SK-N-MC (cell line): ENCODE measurements at regions not wholly inside any gene's neighbourhood (a gene's known extent, or its start where the extent isn't known, plus 50 kb on each side); places are given as distances from the start of the nearest gene placed in this dataset.

ENCODE experiments used
- DNase-seq: peaks from one replicate; pipeline ENCODE4 v3.0.0-alpha.2; 2011; ENCODE audit warnings: low read depth, low spot score
- H3K27ac ChIP-seq: fragments of 200-600 bp; sonication (generic); 2 replicates; pipeline ENCODE4 v1.5.1; 2016; ENCODE audit warnings: mixed run types
- H3K36me3 ChIP-seq: fragments of 200-600 bp; sonication (generic); 2 replicates; pipeline ENCODE4 v1.6.1; 2017; ENCODE audit warnings: antibody characterized with exemption, low read length, mixed read lengths; ENCODE audit not compliant: insufficient read depth
- H3K4me3 ChIP-seq: fragments of 200-600 bp; sonication (generic); 2 replicates; pipeline ENCODE4 v1.5.1; 2016
- H3K9ac ChIP-seq: fragments of 200-600 bp; sonication (generic); 2 replicates; pipeline ENCODE4 v1.8.0; 2017; ENCODE audit warnings: mixed run types, mixed read lengths; ENCODE audit not compliant: insufficient read length
- H3K9me3 ChIP-seq: fragments of 200-600 bp; sonication (generic); 2 replicates; pipeline ENCODE4 v1.6.1; 2017; ENCODE audit warnings: low read depth, mild to moderate bottlenecking, antibody characterized with exemption, low read length, moderate library complexity, mixed read lengths
- EZH2 ChIP-seq: fragments of 200-600 bp; sonication (generic); IDR thresholded peaks from one replicate; pipeline ENCODE4 v1.6.1; 2017; ENCODE audit warnings: antibody characterized with exemption
- FOXP2 ChIP-seq: optimal IDR thresholded peaks from 2 replicates; pipeline ENCODE3; 2011; ENCODE audit warnings: mild to moderate bottlenecking, moderate library complexity; ENCODE audit not compliant: insufficient read depth; ENCODE audit errors: extremely low read length, control extremely low read depth
- POLR2AphosphoS5 ChIP-seq: IDR thresholded peaks from 2 replicates; pipeline ENCODE4 v1.6.1; 2012; ENCODE audit warnings: mild to moderate bottlenecking, low read depth, low read length, borderline replicate concordance

DNA sequence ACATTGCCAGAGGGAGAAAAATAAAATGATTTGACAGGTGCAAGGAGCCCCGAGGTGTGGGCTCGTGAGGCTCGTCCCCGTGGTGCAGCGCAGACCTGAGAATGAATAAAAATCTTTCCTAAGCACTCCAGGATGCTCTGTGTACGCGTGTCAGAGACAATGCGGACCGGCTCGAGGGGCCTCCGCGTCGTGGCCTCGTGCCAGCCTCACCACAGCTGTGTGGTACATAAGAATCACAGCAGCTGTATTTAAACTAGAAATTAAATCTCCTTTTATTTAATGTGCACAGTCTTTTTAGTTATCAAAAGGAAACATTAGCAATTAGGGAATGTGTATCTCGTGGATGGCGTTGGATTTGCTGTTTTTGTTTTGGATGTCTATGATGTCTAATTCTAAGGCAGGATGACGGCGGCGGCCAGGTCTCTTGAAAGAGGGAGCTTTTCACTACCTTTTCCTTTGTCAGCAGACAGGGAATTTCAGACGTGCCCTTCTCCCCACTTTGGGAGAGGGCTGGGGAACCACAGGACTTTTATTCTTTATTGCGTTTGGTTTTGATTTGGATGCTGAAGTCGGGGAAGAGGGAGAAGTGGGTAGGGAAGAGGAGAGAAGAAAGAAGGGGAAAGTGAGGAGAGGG is 365.3 kb upstream of the SHH start:
- Histone ChIP-seq H3K4me3 (no peak overlapping the region), H3K36me3 (no peaks in the 10 kb centered on the region), H3K9me3 (no peaks in the 10 kb centered on the region), H3K9ac (no peak overlapping the region), H3K27ac (no peak overlapping the region)
- DNase-seq: no peak
- no peak for TF ChIP-seq FOXP2
- no peak for TF ChIP-seq EZH2
- no peak for TF ChIP-seq POLR2AphosphoS5

DNA sequence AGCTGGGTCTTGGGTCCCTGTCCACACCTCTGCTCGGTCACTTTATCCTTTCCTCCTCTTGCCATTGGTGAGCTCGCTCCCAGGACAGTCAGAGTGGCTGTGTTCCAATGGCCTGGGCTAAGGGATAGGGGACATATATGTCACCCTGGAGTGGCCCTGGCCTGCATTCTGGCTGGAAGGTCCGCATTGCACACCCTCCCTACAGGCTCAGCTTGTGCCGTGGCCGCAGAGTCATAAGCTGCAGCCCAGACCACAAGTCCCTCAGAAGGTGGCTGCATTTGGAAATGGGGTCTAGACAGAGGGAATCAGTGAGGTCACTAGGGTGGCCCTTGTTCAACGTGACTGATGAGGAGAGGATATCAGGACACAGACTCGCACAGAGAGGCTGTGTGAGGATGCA is 363.8 kb upstream of the SHH start:
- no peak for DNase-seq
- no peaks in the 10 kb centered on the region for H3K36me3 ChIP-seq
- TF ChIP-seq FOXP2: no peak
- TF ChIP-seq EZH2: no peak

DNA sequence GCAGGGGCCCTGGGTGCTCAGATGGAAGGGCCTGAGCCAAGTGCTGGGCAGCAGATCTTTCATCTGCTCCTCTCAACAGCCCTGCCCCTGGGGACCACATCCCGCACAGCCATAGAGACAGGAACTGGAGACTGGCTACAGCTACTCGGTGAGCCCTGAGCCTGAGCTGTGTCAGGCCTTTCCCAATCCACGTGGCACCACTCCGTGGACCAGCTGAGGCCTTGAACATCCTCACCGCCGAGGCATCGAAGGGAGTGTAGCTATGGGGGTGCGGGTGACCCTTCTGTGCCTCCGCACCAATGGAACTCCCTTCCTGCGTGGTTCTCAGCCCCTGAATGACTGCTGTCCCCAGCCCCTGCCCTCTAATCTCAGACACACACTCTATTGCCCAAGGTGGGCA is 362.7 kb upstream of the SHH start:
- Histone ChIP-seq H3K36me3 (no peaks in the 10 kb centered on the region), H3K9ac (no peak overlapping the region), H3K9me3 (no peaks in the 10 kb centered on the region), H3K4me3 (no peak overlapping the region), H3K27ac (no peak overlapping the region)
- TF ChIP-seq FOXP2 (no peak), EZH2 (no peak), POLR2AphosphoS5 (no peak)
- DNase-seq: no peak

More for the DNA sequence above, 363.8 kb upstream of the SHH start:
- no peak overlapping the region for H3K4me3 ChIP-seq
- H3K9me3 ChIP-seq: no peaks in the 10 kb centered on the region
- H3K27ac ChIP-seq: no peak overlapping the region
- H3K9ac ChIP-seq: no peak overlapping the region

DNA sequence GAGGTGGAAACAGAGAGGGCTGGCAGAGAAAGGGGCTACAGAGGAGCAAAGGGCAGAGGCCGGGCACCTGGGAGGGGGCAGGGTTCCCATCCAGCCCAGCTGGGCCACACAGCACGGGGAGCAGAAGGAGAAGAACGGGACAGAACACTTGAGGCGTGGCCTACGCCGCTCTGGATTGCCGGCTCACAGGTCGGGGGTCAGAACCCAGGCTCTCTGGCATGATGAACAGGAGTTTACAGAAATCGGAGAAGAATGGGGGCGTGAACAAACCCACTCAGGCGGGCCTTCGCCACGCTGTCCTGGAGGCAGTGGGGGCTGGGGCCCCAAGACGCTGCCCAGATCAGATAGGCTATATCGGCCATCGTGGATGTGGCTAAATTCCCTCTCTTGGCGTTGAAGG is 362.2 kb upstream of the SHH start:
- Histone ChIP-seq H3K9ac (no peak overlapping the region), H3K4me3 (no peak overlapping the region), H3K27ac (no peak overlapping the region), H3K9me3 (no peaks in the 10 kb centered on the region), H3K36me3 (no peaks in the 10 kb centered on the region)
- TF ChIP-seq FOXP2: no peak
- no peak for TF ChIP-seq EZH2
- no peak for TF ChIP-seq POLR2AphosphoS5
- no peak for DNase-seq

DNA sequence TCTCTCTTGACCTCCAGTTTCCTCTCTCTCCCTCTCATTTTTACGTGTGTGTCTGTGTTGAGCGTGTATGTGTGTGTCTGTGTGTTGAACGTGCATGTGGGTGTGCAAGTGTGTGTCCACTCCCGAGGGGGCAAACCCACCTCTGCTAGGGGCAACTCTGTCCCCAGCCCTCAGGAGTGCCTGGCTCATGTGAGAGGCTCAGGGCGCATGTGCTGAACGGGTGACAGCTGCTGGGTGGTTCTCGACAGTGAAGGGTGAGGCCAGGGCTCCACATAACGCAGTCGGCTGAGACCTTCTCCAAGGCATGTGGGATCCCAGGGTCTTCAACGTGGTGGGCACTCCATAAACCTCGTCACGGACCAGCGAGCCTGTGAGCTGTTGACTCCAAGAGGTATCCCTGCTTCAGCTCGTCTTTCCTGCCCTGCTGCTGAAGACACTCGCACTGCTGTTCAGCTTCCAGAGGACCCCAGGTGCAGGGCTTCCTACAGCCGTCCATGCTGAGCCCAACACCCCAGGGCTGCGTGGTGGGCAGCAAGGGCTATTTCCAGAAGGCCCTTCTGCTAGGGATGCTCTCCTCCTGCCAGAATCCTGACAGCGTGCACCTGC is 361.6 kb upstream of the SHH start:
- H3K9ac ChIP-seq: no peak overlapping the region
- no peak overlapping the region for H3K27ac ChIP-seq
- TF ChIP-seq POLR2AphosphoS5 (no peak), EZH2 (no peak), FOXP2 (no peak)
- no peak for DNase-seq
- H3K9me3 ChIP-seq: no peaks in the 10 kb centered on the region
- H3K4me3 ChIP-seq: no peak overlapping the region
- H3K36me3 ChIP-seq: no peaks in the 10 kb centered on the region

DNA sequence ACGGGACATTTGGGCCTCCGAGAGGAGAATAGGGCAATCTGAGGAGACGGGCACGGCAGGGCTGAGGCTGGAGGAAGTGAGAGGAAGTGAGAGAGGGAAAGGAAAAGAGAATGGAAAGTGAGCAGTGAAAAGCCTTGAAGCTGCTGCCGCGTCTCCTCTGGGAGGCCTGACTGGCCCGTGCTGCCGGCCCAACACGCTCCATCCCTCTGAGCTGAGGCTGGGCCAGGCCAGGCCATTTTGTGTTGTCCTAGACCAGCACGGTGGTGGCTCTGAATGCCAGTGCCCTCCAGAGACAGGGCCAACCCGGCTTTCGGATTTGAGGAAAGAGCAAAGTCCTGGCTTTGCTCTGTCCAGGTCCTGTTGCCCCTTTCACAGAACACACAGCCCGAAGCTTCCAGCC is 361.1 kb upstream of the SHH start:
- H3K36me3 ChIP-seq: no peaks in the 10 kb centered on the region
- no peak for TF ChIP-seq POLR2AphosphoS5
- TF ChIP-seq FOXP2: no peak
- TF ChIP-seq EZH2: no peak

DNA sequence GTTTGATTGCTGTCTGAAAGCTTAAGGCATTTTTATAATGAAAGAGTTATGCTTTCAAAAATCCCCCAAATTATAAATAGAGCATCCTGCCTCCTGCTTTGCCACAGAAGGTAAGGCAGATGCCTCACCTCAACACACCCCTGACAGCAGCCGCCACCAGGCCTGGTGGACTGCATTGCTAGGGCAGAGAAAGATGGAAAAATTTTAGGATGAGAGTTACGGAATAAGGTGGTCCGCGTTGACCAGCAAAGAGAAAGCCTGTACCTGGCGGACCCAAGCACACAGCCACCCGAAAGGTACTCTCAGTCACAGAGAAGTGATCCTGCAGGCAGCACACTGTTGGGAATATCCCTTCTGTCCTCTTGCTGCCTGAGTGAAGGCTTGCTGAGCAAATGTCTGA is 360.4 kb upstream of the SHH start:
- H3K4me3 ChIP-seq: no peak overlapping the region

More for the DNA sequence above, 361.1 kb upstream of the SHH start:
- no peak overlapping the region for H3K9ac ChIP-seq
- DNase-seq: no peak
- H3K4me3 ChIP-seq: no peak overlapping the region
- H3K9me3 ChIP-seq: no peaks in the 10 kb centered on the region
- no peak overlapping the region for H3K27ac ChIP-seq

DNA sequence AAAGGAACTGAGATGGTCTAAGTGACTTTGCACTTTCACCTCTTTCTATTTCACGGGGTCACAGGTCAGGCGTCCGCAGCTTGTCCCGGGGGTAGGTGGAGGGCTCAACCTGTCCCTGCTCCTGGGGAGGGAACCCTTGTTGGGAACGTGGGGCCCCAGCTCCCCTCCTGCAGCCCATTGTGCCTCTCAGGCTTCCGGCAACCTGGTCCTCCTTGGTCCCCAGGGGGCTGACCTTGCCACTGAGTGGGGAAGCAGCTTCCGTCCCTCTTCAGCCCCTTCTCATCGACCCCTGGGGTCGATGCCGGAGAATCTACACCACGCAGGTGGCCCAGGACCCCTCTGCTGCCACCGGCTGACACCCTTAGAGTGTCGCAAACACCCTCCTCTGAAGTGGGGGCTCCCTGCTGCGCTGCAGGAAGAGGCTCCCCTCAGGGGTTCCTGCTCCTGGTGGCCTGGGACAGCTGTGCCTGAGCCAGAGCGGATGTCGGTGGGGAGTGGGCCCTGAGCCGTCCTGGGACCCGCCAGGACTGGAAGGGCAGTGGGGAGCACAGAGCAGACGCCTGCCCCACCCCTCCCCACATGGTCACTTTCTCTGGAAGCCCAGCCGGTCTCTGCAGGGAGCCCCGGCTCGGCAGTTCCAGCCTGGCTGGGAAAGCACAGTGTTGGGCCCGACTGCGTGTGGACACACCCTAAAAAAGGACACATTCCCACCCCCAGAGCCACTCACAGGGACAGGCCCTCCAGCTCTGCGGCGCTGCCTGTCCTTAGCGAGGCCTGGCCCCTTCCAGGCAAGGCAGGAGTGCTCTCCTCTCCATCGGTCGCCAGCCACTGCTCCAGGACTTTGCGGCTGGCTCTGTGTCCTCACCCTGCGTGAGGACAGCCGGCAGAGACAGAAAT is 357.5 kb upstream of the SHH start:
- TF ChIP-seq EZH2 (no peak), POLR2AphosphoS5 (no peak)
- Histone ChIP-seq H3K9ac (no peak overlapping the region), H3K9me3 (no peaks in the 10 kb centered on the region), H3K27ac (no peak overlapping the region), H3K36me3 (no peaks in the 10 kb centered on the region), H3K4me3 (no peak overlapping the region)
- no peak for DNase-seq

More for the DNA sequence above, 360.4 kb upstream of the SHH start:
- no peak overlapping the region for H3K27ac ChIP-seq
- H3K36me3 ChIP-seq: no peaks in the 10 kb centered on the region
- H3K9me3 ChIP-seq: no peaks in the 10 kb centered on the region
- no peak for DNase-seq
- no peak overlapping the region for H3K9ac ChIP-seq
- TF ChIP-seq POLR2AphosphoS5 (no peak), FOXP2 (no peak), EZH2 (no peak)

DNA sequence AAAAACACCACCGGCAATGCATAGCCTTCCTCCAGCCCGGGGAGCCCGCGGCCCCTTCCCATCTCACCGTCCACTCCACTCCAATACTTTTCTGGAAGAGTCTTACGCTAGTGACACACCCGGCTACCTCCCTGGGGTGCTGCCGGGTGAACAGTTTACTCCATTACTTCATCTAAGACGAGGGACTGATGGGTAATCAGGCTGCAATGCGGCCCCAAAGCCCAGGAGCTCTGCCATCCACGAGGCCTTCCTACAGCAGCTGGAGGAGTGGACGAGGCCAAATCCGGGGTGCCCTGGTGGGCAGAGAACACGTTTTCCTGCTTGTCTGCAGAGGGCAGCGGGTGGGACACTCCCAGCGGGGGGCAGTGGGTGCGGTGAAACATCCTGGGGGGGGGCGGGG is 356.2 kb upstream of the SHH start:
- TF ChIP-seq EZH2 (no peak), FOXP2 (no peak), POLR2AphosphoS5 (no peak)
- Histone ChIP-seq H3K27ac (no peak overlapping the region), H3K4me3 (no peak overlapping the region), H3K36me3 (no peaks in the 10 kb centered on the region), H3K9ac (no peak overlapping the region), H3K9me3 (no peaks in the 10 kb centered on the region)
- DNase-seq: no peak
